GM21529 (cell line): ENCODE measurements at regions not wholly inside any gene's neighbourhood (a gene's known extent, or its start where the extent isn't known, plus 50 kb on each side); places are given as distances from the start of the nearest gene placed in this dataset.
"Not testable (repeated sequence)": the region's sequence is repeated elsewhere in the genome, so short reads cannot be mapped to it uniquely, and the experiment has no call there.

ENCODE experiments used
- ATAC-seq: cut with Tn5 transposase; IDR thresholded peaks from one replicate; pipeline ENCODE4 v1.9.1; 2021; ENCODE audit not compliant: unreplicated experiment

- ATAC-seq = not testable (repeated sequence)
Measured at GRCh38 chrX:123788193-123788592, 55.3 kb upstream of the THOC2 start.

- no peak for ATAC-seq
Measured at GRCh38 chrX:123788744-123789143, 55.9 kb upstream of the THOC2 start.

DNA sequence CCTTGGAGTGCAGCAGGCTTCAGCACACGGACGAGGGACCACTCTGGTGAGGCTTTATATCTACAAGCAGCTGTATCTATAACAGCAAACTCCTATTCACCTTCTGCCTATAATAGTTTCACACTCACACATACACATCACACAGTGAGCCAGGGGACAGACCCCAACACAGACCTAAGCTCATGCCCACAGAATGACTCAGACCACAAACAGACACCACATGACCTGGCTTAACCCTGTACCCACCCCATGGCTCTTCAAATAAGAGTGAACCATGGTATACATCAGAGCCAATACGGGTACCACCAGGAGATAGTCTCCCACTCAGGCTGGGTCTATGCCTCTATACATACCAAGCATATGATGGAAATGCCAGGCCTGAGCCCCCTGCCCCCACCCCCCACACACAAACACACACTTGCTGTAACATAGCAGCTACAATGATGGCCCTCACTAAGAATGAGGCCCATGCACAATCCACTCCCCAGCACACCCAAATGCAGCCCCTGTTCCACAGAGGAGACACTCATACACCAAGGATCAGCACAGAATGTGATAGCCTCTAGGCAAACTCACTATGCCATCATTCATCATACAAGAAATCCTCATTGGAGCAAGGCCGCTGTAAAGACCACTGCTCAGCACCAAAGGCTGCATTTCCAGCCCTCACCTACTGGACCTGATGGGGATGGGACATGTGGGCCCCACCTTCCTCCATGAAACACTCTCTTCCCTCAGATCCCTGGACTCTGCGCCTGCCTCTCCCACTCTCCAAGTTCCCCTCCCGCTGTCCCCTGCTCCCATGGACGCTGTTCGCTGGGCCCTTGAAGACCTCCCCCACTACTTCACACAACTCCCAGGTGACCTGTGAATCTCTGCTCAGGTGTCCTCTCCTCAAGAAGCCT lies 62.1 kb upstream of the XIAP start:
- no peak for ATAC-seq

DNA sequence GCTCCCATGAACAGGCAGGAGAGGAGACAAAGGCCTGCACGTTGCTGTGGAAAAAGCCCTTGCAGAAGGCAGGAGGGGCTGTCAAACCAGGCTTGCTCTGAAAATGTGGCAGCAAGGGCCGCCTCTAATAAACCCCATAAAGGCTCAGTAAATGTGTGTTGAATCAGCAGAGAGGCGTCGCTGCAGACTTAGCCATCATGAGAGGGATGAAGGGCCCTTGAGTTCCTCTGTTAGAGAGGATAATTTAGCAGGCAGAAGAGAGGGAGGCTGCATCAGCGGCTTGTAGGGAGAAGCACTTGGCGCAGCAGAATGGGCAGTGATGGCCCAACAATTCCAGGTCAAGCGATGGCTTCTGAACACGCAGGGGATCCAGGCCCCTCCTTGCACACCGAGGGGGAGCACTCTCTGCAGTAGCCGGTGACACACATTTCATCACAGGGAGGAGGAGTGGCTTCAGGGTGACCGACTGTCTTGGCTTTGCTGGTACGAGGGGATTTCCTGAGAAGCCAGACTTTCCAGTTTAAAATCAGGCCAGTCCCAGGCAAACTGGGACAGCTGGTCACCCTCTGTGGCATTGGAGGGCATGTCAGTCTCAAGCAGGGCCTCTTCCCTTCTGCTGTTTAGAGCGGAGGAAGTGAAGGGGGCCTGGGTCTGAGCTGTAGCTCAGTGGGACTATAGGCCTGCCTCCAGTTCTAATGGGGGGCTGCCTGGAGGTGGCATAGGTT lies 61.0 kb upstream of the XIAP start:
- ATAC-seq = not testable (repeated sequence)

- no peak for ATAC-seq
Measured at GRCh38 chrX:123801901-123802300, 58.0 kb upstream of the XIAP start.

- ATAC-seq = peak; percentile 50
Measured at GRCh38 chrX:123803331-123803983, 56.4 kb upstream of the XIAP start.

DNA sequence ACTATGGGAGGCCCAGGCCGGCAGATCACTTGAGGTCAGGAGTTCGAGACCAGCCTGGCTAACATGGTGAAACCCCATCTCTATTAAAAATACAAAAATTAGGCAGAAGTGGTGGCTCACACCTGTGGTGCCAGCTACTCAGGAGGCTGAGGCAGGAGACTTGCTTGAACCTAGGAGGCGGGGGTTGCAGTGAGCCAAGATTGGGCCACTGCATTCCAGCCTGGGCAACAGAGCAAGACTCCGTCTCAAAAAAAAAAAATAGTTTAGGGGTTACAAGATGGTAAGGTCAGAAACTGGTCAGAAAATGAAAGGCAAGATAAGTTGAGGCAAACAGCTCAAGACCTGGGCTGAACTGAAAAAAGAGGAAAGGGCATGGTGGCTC lies 55.9 kb upstream of the XIAP start:
- not testable (repeated sequence) for ATAC-seq

DNA sequence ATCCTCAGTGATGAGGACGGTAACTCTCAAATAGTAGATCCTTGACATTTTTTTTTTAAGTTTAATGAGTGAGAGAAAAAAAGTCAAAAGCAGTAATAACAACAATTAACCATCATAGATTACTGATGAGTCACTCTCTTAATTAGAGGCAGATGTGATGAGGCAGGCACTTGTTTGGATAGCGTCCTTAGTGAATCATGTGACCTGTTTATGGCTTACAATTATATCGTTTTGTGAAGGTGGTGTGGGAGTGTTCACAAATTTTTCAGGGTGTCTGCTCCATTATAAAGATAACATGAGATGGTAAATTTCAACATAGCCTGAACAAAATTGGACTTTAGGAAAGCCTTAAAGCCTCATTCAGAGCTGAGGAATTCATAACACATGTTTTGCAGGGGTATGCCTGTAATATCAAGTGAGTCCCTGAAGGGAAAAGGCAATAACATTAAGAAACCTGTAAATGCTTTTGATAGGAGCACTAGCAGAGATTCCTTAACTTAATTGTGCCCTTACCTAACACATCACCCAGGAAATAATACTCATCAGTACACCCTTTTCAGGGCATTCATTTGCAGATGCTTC lies 51.9 kb upstream of the XIAP start:
- no peak for ATAC-seq

DNA sequence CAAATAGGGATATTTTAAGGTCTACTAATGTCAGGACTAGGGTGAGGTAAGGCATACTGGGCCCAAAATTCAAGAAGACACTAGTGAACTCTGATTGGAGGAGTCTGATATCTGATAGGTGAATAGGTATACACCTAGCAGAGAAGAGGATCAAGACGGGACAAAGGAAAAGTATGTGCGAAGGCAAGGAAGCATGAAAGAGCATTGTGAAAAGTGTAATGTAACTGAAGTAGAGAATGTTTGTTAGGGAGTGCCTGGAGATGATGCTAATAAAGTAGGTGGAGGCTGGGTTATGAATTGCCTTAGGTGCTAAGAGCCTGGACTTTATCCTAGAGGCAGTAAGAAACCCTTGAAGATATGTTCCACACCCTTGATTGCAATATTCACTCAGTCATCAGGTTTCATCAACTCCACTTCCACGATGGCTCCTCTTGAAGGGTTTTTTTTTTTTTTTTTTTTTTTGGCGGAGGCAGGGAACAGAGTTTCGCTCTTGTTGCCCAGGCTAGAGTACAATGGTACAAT lies 49.9 kb upstream of the XIAP start:
- ATAC-seq = no peak
